ENCODE measurements at regions not wholly inside any gene's neighbourhood (a gene's known extent, or its start where the extent isn't known, plus 50 kb on each side); places are given as distances from the start of the nearest gene placed in this dataset.
"Not testable (repeated sequence)": the region's sequence is repeated elsewhere in the genome, so short reads cannot be mapped to it uniquely, and the experiment has no call there.

GRCh38 chr14:39668449-39668848 lies 236.2 kb upstream of the FBXO33 start:
- WGBS, 2 donors = 47 to 74% methylated on average over 1 of the region's 1 CpG
- FAIRE-seq (no peak), ATAC-seq (no peak), DNase-seq (no peak)
- no peaks in the 10 kb centered on the region for H3K36me3 ChIP-seq
- H3K9me3 ChIP-seq = no peaks in the 10 kb centered on the region
- no peaks in the 10 kb centered on the region for H3K4me1 ChIP-seq
- no peaks in the 10 kb centered on the region for H3K27me3 ChIP-seq
- no peak overlapping the region for H3K27ac ChIP-seq
- no peak overlapping the region for H3K4me3 ChIP-seq
- no peak for TF ChIP-seq CTCF (IDR thresholded peaks at IDR 0.05)
- intact Hi-C loops (cut with DNase I) = no loop called here

- intact Hi-C loops (cut with DNase I) = no loop called here
- no peak for TF ChIP-seq CTCF (IDR thresholded peaks at IDR 0.05)
- Histone ChIP-seq H3K27ac (no peak overlapping the region), H3K36me3 (no peaks in the 10 kb centered on the region), H3K9me3 (no peaks in the 10 kb centered on the region), H3K4me3 (no peak overlapping the region), H3K4me1 (no peaks in the 10 kb centered on the region), H3K27me3 (no peaks in the 10 kb centered on the region)
- DNase-seq (no peak), ATAC-seq (no peak), FAIRE-seq (no peak)
Measured at GRCh38 chr14:39666386-39666785, 234.2 kb upstream of the FBXO33 start.

- Histone ChIP-seq H3K9me3 (no peaks in the 10 kb centered on the region), H3K27ac (no peak overlapping the region), H3K4me3 (no peak overlapping the region), H3K36me3 (no peaks in the 10 kb centered on the region), H3K27me3 (no peaks in the 10 kb centered on the region), H3K4me1 (no peaks in the 10 kb centered on the region)
- FAIRE-seq (no peak), DNase-seq (no peak), ATAC-seq (no peak)
- intact Hi-C loops (cut with DNase I) = no loop called here
- no peak for TF ChIP-seq CTCF (IDR thresholded peaks at IDR 0.05)
- WGBS, 2 donors = 47 to 68% methylated on average over 1 of the region's 1 CpG
Measured at GRCh38 chr14:39665075-39665475, 232.8 kb upstream of the FBXO33 start.

GRCh38 chr14:39664646-39665045 lies 232.4 kb upstream of the FBXO33 start:
- no peak overlapping the region for H3K4me3 ChIP-seq
- 78 to 91% methylated on average over 1 of the region's 1 CpG for WGBS, 2 donors
- no peaks in the 10 kb centered on the region for H3K4me1 ChIP-seq
- ATAC-seq (no peak), FAIRE-seq (no peak), DNase-seq (no peak)
- no peaks in the 10 kb centered on the region for H3K27me3 ChIP-seq
- H3K36me3 ChIP-seq = no peaks in the 10 kb centered on the region
- intact Hi-C loops (cut with DNase I) = no loop called here
- H3K27ac ChIP-seq = no peak overlapping the region
- H3K9me3 ChIP-seq = no peaks in the 10 kb centered on the region
- TF ChIP-seq CTCF (IDR thresholded peaks at IDR 0.05) = no peak

- H3K27me3 ChIP-seq = no peaks in the 10 kb centered on the region
- DNase-seq (no peak), ATAC-seq (no peak), FAIRE-seq (peak; percentile 26)
- H3K4me1 ChIP-seq = no peaks in the 10 kb centered on the region
- intact Hi-C loops (cut with DNase I) = no loop called here
- H3K36me3 ChIP-seq = no peaks in the 10 kb centered on the region
- no peaks in the 10 kb centered on the region for H3K9me3 ChIP-seq
- WGBS, 2 donors = 56 to 61% methylated on average over 1 of the region's 1 CpG
- no peak overlapping the region for H3K27ac ChIP-seq
- TF ChIP-seq CTCF (IDR thresholded peaks at IDR 0.05) = no peak
- no peak overlapping the region for H3K4me3 ChIP-seq
Measured at GRCh38 chr14:39641224-39641623, 209.0 kb upstream of the FBXO33 start.

- H3K27me3 ChIP-seq; H3K36me3 ChIP-seq; H3K4me1 ChIP-seq; H3K4me3 ChIP-seq; intact Hi-C loops (cut with DNase I); H3K9me3 ChIP-seq; H3K27ac ChIP-seq; FAIRE-seq; ATAC-seq: not testable (repeated sequence)
- peak in 1 of 6 donors; percentile 25 for DNase-seq
- 65 to 69% methylated on average over 12 of the region's 12 CpGs for WGBS, 2 donors
Measured at GRCh38 chr14:39639009-39639408, 206.8 kb upstream of the FBXO33 start.

Measured in pancreas (tissue), 10 donors.